Erythroblast (primary cell): ENCODE measurements at regions not wholly inside any gene's neighbourhood (a gene's known extent, or its start where the extent isn't known, plus 50 kb on each side); places are given as distances from the start of the nearest gene placed in this dataset.

Experiments
- GATA1 ChIP-seq: IDR thresholded peaks from 2 replicates; pipeline ENCODE4 v1.6.1; 2011; ENCODE audit warnings: low read depth, mild to moderate bottlenecking, control low read depth, low read length, moderate library complexity
- POLR2A ChIP-seq: IDR thresholded peaks from 2 replicates; pipeline ENCODE4 v1.6.1; 2011; ENCODE audit warnings: mild to moderate bottlenecking, low read length

DNA sequence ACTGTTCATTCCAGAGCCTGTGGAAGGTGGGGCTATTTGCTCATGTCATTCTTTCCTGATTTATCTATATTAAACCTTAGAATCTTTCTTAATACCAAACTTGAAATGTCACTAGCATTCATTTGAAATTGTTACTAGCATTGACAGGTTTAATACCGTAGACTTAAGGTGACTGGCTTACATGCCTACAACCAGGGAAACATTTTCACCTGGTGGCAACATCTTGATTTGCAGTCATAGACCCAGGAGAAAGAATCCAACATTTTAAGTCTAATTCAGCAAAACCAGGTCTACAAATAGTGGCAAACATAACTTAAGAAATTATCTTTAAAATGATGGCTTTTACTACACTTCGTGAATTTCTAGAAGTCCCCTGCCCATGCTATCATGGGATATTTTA, 353.7 kb downstream of the HTR7 start:
- TF ChIP-seq POLR2A: no peak
- no peak for TF ChIP-seq GATA1
